IMR-90 (cell line): ENCODE measurements at regions not wholly inside any gene's neighbourhood (a gene's known extent, or its start where the extent isn't known, plus 50 kb on each side); places are given as distances from the start of the nearest gene placed in this dataset.

ENCODE experiments used
- ATAC-seq: fragments of 200-7000 bp; cut with Tn5 transposase; 2 replicates; pipeline ENCODE4 v1.9.1; 2020; ENCODE audit warnings: low read depth, mild to moderate bottlenecking, moderate library complexity
- BruUV-seq: library from RNA; stranded (reverse); fragments of 400-500 nt; replicated peaks from 2 replicates; lab custom pipeline; 2021; lab: Mats Ljungman, UMichigan
- CTCF ChIA-PET: fragments of 300-600 bp; formaldehyde crosslinking; extraction: SDS; loops from one replicate; lab custom pipeline; 2021; ENCODE audit warnings: antibody characterized with exemption; lab: Yijun Ruan, JAX
- POLR2A ChIA-PET: fragments of 300-600 bp; sonication (Branson Sonifier 250); formaldehyde crosslinking; loops from one replicate; lab custom pipeline; 2022; ENCODE audit warnings: antibody characterized with exemption; ENCODE audit not compliant: unreplicated experiment; lab: Charles Lee
- DNase-seq: peaks from one replicate; pipeline ENCODE4 v3.0.0; 2013
- H2AFZ ChIP-seq: replicated peaks from 2 replicates; pipeline ENCODE3; 2013; ENCODE audit warnings: low read length, mild to moderate bottlenecking; ENCODE audit not compliant: poor library complexity
- H2AK5ac ChIP-seq: 2 replicates; pipeline ENCODE4 v1.6.1; 2013; ENCODE audit warnings: low read depth, low read length, inconsistent platforms
- H2AK9ac ChIP-seq: replicated peaks from 2 replicates; pipeline ENCODE3; 2013; ENCODE audit warnings: mild to moderate bottlenecking, low read depth, low read length, moderate library complexity; ENCODE audit not compliant: poor library complexity
- H2BK120ac ChIP-seq: 2 replicates; pipeline ENCODE4 v1.6.1; 2013; ENCODE audit warnings: low read depth, low read length, inconsistent platforms
- H2BK15ac ChIP-seq: 3 replicates; pipeline ENCODE4 v1.6.1; 2013; ENCODE audit warnings: low read depth, low read length, inconsistent platforms
- H2BK20ac ChIP-seq: 2 replicates; pipeline ENCODE4 v1.6.1; 2013; ENCODE audit warnings: low read depth, mild to moderate bottlenecking, inconsistent platforms, low read length, moderate library complexity
- H2BK5ac ChIP-seq: 2 replicates; pipeline ENCODE4 v1.6.1; 2013; ENCODE audit warnings: mild to moderate bottlenecking, low read depth, low read length, inconsistent platforms; ENCODE audit not compliant: poor library complexity, severe bottlenecking
- H3K14ac ChIP-seq: replicated peaks from 2 replicates; pipeline ENCODE4 v1.6.1; 2013; ENCODE audit warnings: low read depth, low read length, inconsistent platforms
- H3K18ac ChIP-seq: 2 replicates; pipeline ENCODE4 v1.6.1; 2013; ENCODE audit warnings: low read depth, low read length, control low read depth
- H3K23ac ChIP-seq: 2 replicates; pipeline ENCODE4 v1.6.1; 2013; ENCODE audit warnings: low read depth, low read length, inconsistent platforms
- H3K27ac ChIP-seq: 2 replicates; pipeline ENCODE4 v1.5.1; 2013; ENCODE audit warnings: mild to moderate bottlenecking, control low read depth, low read length; ENCODE audit not compliant: insufficient read depth
- H3K27me3 ChIP-seq: 2 replicates; pipeline ENCODE4 v1.6.1; 2013; ENCODE audit warnings: low read length; ENCODE audit not compliant: control insufficient read depth, insufficient read depth
- H3K36me3 ChIP-seq: 2 replicates; pipeline ENCODE4 v1.6.1; 2013; ENCODE audit warnings: low read length, mixed read lengths; ENCODE audit not compliant: control insufficient read depth, insufficient read depth
- H3K4ac ChIP-seq: 2 replicates; pipeline ENCODE4 v1.6.1; 2013; ENCODE audit warnings: low read depth, low read length, inconsistent platforms
- H3K4me1 ChIP-seq: 2 replicates; pipeline ENCODE4 v1.6.1; 2013; ENCODE audit warnings: low read length, mixed read lengths; ENCODE audit not compliant: control insufficient read depth, insufficient read depth
- H3K4me2 ChIP-seq: 2 replicates; pipeline ENCODE4 v1.6.1; 2013; ENCODE audit warnings: low read depth, mild to moderate bottlenecking, control low read depth, low read length, moderate library complexity
- H3K4me3 ChIP-seq: 2 replicates; pipeline ENCODE4 v1.5.1; 2013; ENCODE audit warnings: low read depth, mild to moderate bottlenecking, control low read depth, low read length, moderate library complexity; ENCODE audit not compliant: insufficient read depth
- H3K56ac ChIP-seq: 2 replicates; pipeline ENCODE4 v1.6.1; 2013; ENCODE audit warnings: low read length, inconsistent platforms; ENCODE audit not compliant: insufficient read depth; ENCODE audit errors: extremely low read depth
- H3K79me1 ChIP-seq, 2 experiments: 2 replicates each; pipeline ENCODE4 v1.6.1; 2013; ENCODE audit warnings: low read length in 2 of 2, inconsistent platforms in 1 of 2, low read depth in 1 of 2
- H3K9ac ChIP-seq: 2 replicates; pipeline ENCODE4 v1.6.1; 2013; ENCODE audit warnings: low read depth, low read length, control low read depth
- H3K9me1 ChIP-seq: 2 replicates; pipeline ENCODE4 v1.6.1; 2013; ENCODE audit warnings: low read length, inconsistent platforms; ENCODE audit not compliant: insufficient read depth
- H3K9me3 ChIP-seq: 2 replicates; pipeline ENCODE4 v1.6.1; 2013; ENCODE audit warnings: low read length; ENCODE audit not compliant: control insufficient read depth, insufficient read depth
- H4K20me1 ChIP-seq: 2 replicates; pipeline ENCODE4 v1.6.1; 2013; ENCODE audit warnings: low read length, inconsistent platforms; ENCODE audit not compliant: insufficient read depth
- H4K5ac ChIP-seq: 2 replicates; pipeline ENCODE4 v1.6.1; 2013; ENCODE audit warnings: mild to moderate bottlenecking, low read depth, low read length, control low read depth
- H4K8ac ChIP-seq, 2 experiments: 2 replicates each; pipeline ENCODE4 v1.6.1; 2013; ENCODE audit warnings: low read depth in 2 of 2, low read length in 2 of 2, control low read depth in 1 of 2, inconsistent platforms in 1 of 2
- H4K91ac ChIP-seq: 2 replicates; pipeline ENCODE4 v1.6.1; 2013; ENCODE audit warnings: low read depth, low read length, inconsistent platforms; ENCODE audit not compliant: insufficient read depth
- BHLHE40 ChIP-seq: fragments of 150-350 bp; IDR thresholded peaks from 2 replicates; pipeline ENCODE4 v1.6.1; 2016; ENCODE audit warnings: mild to moderate bottlenecking, low read depth, low read length
- CEBPB ChIP-seq: IDR thresholded peaks from 2 replicates; pipeline ENCODE4 v1.6.1; 2012; ENCODE audit warnings: low read depth, low read length, improper control_type of control experiment
- MAFK ChIP-seq: IDR thresholded peaks from 2 replicates; pipeline ENCODE4 v1.6.1; 2012; ENCODE audit warnings: low read depth, low read length, improper control_type of control experiment
- MAZ ChIP-seq: IDR thresholded peaks from 2 replicates; pipeline ENCODE4 v1.6.1; 2012; ENCODE audit warnings: low read depth, mild to moderate bottlenecking, low read length, improper control_type of control experiment, moderate library complexity, borderline replicate concordance
- MXI1 ChIP-seq: IDR thresholded peaks from 2 replicates; pipeline ENCODE4 v1.6.1; 2012; ENCODE audit warnings: low read depth, mild to moderate bottlenecking, low read length, moderate library complexity, borderline replicate concordance
- WGBS, 2 experiments: methylation state at CpG; one replicate each; pipeline versions ENCODE4 v1.1.5 to v1.1.7; 2013; ENCODE audit warnings: missing lambda C conversion rate in 2 of 2; ENCODE audit not compliant: insufficient read length in 1 of 2; ENCODE audit errors: extremely low coverage in 2 of 2; 5-methylcytosine and 5-hydroxymethylcytosine counted together
- dilution Hi-C: fragments of 300-500 bp; cut with HindIII; formaldehyde crosslinking; loops from one replicate; pipeline ENCODE4 v1.14.3; 2018; ENCODE audit warnings: low sequenced_read_pairs; ENCODE audit not compliant: unreplicated experiment
- in situ Hi-C: fragments of 300-500 bp; cut with MboI; formaldehyde crosslinking; loops from 3 replicates; pipeline ENCODE4 v1.14.3; 2019; ENCODE audit warnings: low sequenced_read_pairs, inconsistent platforms, mixed read lengths
- intact Hi-C: fragments of 100-400 bp; cut with micrococcal nuclease; formaldehyde crosslinking; loops from 2 replicates; pipeline ENCODE4 v1.10.0; 2022

- TF ChIP-seq MXI1: peak; percentile 57; the same call in 1 of the 2 replicates
- peak; percentile 85 for TF ChIP-seq BHLHE40
- TF ChIP-seq MAZ: peak; percentile 60; the same call in 1 of the 2 replicates
These were observed 161.4 kb downstream of the LY86 start (continued) for GRCh38 chr6:6749702-6750491.

- intact Hi-C loops: loop anchor here (10.0 kb wide), 1 partner anchor 354 kb away; the partner anchor contains the start of gene RREB1
- no peak for ATAC-seq
- no peaks in the 10 kb centered on the region for H3K27me3 ChIP-seq
- peak overlapping the region; percentile 52 for H3K4ac ChIP-seq
- TF ChIP-seq MAFK (no peak), CEBPB (peak; percentile 45; the same call in 1 of the 2 replicates)
- no peaks in the 10 kb centered on the region for H3K36me3 ChIP-seq
- no peak overlapping the region for H3K4me3 ChIP-seq
- no peak overlapping the region for H3K4me2 ChIP-seq
- H2BK15ac ChIP-seq: peak overlapping the region; percentile 42; the same call in 2 of the 3 replicates
- dilution Hi-C loops: no loop called here
- peak overlapping the region; percentile 70 for H2AK5ac ChIP-seq
- H3K9me1 ChIP-seq: peaks cover 15% of the 10 kb centered on the region; the same call in 1 of the 2 replicates
- H3K27ac ChIP-seq: no peak overlapping the region
- no peaks in the 10 kb centered on the region for H4K20me1 ChIP-seq
- ChIA-PET POLR2A (no interaction called here), CTCF (interaction anchor here (1.1 kb wide), 3 partner anchors 8 to 26 kb away, joined by 3 to 4 read pairs (median 4); no protein-coding TSS in a partner anchor)
- peak overlapping the region; percentile 62; the same call in 1 of the 2 replicates for H3K14ac ChIP-seq
- peak overlapping the region; percentile 61 for H2BK20ac ChIP-seq
- H4K8ac ChIP-seq: peak overlapping the region; percentile 41 to 47; a peak in 2 of 4 replicates
- H4K91ac ChIP-seq: peak overlapping the region; percentile 63
- peaks cover 17% of the 10 kb centered on the region for H3K4me1 ChIP-seq
- in situ Hi-C loops: no loop called here
- peak overlapping the region; percentile 42 for H2BK120ac ChIP-seq
- no peak overlapping the region for H2BK5ac ChIP-seq
- no peak overlapping the region for H3K56ac ChIP-seq
- DNase-seq: no peak
- WGBS, 2 experiments: 80% methylated on average over 1 of the region's 10 CpGs; no CpG with 5 or more reads in 1 of the 2 experiments
- H2AK9ac ChIP-seq: peak overlapping the region; percentile 12
- no TSS peak for BruUV-seq
- no peaks in the 10 kb centered on the region for H3K9me3 ChIP-seq
- peak overlapping the region; percentile 80 for H2AFZ ChIP-seq
- no peak overlapping the region for H3K9ac ChIP-seq
- H4K5ac ChIP-seq: 0 out of 2 replicates have a peak overlapping the region, but pooled peaks have one; percentile 11
- H3K79me1 ChIP-seq: no peaks in the 10 kb centered on the region
- no peak overlapping the region for H3K23ac ChIP-seq
- peak overlapping the region; percentile 47 for H3K18ac ChIP-seq
These were observed 162.2 kb downstream of the LY86 start for GRCh38 chr6:6750594-6751265.
